Immature natural killer cell (primary cell): ENCODE measurements at regions not wholly inside any gene's neighbourhood (a gene's known extent, or its start where the extent isn't known, plus 50 kb on each side); places are given as distances from the start of the nearest gene placed in this dataset.

ENCODE experiments used
- DNase-seq, 3 donors: peaks; one replicate each; pipeline ENCODE4 v3.0.0; 2022; ENCODE audit warnings: mixed read lengths in 1 of 3
- H3K27ac Mint-ChIP-seq, 6 donors: one replicate each; pipeline ENCODE4 v1.8.0; 2020; ENCODE audit warnings: mixed read lengths in 6 of 6, mild to moderate bottlenecking in 5 of 6, inconsistent platforms in 4 of 6, moderate library complexity in 3 of 6
- H3K27me3 Mint-ChIP-seq, 3 donors: one replicate each; pipeline ENCODE4 v1.8.0; 2020 to 2021; ENCODE audit warnings: low read depth in 3 of 3, mild to moderate bottlenecking in 3 of 3, mixed read lengths in 3 of 3, moderate library complexity in 3 of 3, inconsistent platforms in 1 of 3
- H3K36me3 Mint-ChIP-seq, 3 donors: one replicate each; pipeline ENCODE4 v1.8.0; 2020; ENCODE audit warnings: mixed read lengths in 3 of 3, inconsistent platforms in 2 of 3, mild to moderate bottlenecking in 2 of 3
- H3K4me1 Mint-ChIP-seq, 2 donors: one replicate each; pipeline ENCODE4 v1.8.0; 2020; ENCODE audit warnings: inconsistent platforms in 2 of 2, mild to moderate bottlenecking in 2 of 2, mixed read lengths in 2 of 2, moderate library complexity in 1 of 2
- H3K4me3 Mint-ChIP-seq, 5 donors: one replicate each; pipeline ENCODE4 v1.8.0; 2020; ENCODE audit warnings: mild to moderate bottlenecking in 5 of 5, mixed read lengths in 5 of 5, inconsistent platforms in 3 of 5, moderate library complexity in 3 of 5
- H3K9me3 Mint-ChIP-seq, 6 donors: one replicate each; pipeline ENCODE4 v1.8.0; 2020; ENCODE audit warnings: mild to moderate bottlenecking in 6 of 6, mixed read lengths in 6 of 6, inconsistent platforms in 4 of 6, moderate library complexity in 3 of 6

GRCh38 chr4:33316033-33316432 is 2595.9 kb downstream of the PCDH7 start:
- DNase-seq: no peak
- Mint-ChIP-seq H3K36me3 (peaks cover 0 to 3% (median 0%) of the 10 kb centered on the region in 3 donors), H3K27ac (no peak overlapping the region), H3K4me3 (no peak overlapping the region), H3K27me3 (no peaks in the 10 kb centered on the region), H3K9me3 (peaks cover 5 to 48% (median 19%) of the 10 kb centered on the region in 6 donors), H3K4me1 (no peaks in the 10 kb centered on the region)

DNA sequence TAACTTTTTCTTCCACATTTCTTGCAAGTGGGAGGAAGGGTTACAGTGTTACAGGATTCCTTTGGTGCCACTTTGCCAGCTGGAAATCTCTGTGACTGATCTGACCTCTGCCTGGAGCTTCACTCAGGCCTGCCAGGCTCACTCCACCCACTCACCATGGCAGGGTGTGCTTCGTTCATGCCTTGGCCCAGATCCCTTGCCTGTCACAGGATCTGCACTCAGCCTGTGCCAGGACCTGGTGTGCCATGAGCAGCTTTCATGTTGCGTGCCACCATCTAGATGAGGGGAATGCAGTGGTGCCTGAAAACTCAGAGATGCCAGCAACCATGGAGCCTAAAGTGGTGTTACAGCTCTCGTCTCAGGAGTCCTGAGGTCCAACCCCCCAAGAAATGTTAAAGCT is 2596.4 kb downstream of the PCDH7 start:
- Mint-ChIP-seq H3K27me3 (no peaks in the 10 kb centered on the region), H3K9me3 (peaks cover 5 to 43% (median 18%) of the 10 kb centered on the region in 6 donors), H3K4me3 (no peak overlapping the region), H3K4me1 (no peaks in the 10 kb centered on the region), H3K36me3 (peaks cover 0 to 3% (median 0%) of the 10 kb centered on the region in 3 donors), H3K27ac (no peak overlapping the region)
- no peak for DNase-seq

DNA sequence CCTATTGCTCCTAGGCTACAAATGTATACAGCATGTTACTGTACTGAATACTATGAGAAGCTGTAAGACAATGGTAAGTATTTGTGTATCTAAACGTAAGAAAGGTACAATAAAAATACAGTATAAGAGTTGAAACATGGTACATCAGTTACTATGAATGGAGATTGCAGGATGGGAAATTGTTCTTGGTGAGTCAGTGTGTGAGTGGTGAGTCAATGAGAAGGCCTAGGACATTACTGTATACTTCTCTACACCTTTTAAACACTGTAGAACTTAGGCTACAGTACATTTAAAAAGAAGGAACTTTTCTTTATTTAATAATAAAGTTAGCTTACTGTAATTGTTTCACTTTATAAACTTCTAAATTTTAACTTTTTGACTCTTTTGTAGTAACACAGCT is 2603.2 kb downstream of the PCDH7 start:
- no peaks in the 10 kb centered on the region for H3K36me3 Mint-ChIP-seq
- H3K9me3 Mint-ChIP-seq: peaks cover 2 to 46% (median 18%) of the 10 kb centered on the region in 6 donors
- H3K27me3 Mint-ChIP-seq: no peaks in the 10 kb centered on the region
- no peak for DNase-seq
- H3K27ac Mint-ChIP-seq: no peak overlapping the region
- H3K4me3 Mint-ChIP-seq: no peak overlapping the region
- H3K4me1 Mint-ChIP-seq: no peaks in the 10 kb centered on the region

DNA sequence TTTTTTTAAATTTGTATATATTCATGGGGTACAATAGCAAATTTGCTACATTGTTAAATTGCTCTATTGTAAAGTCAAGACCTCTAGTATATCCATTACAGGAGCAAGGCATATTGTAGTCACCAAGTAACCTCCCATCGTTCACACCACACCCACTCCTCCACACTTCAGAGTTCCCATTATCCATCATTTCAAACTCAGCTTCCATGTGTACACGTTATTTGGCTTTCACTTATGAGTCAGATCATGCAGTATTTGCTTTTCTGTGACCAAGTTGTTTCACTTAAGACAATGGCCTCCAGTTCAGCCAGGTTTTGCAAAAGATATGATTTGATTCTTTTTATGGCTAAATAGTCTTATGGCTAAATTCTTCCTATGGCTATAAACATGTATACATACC is 2614.2 kb downstream of the PCDH7 start:
- H3K36me3 Mint-ChIP-seq: no peaks in the 10 kb centered on the region
- H3K9me3 Mint-ChIP-seq: peaks cover 13 to 84% (median 55%) of the 10 kb centered on the region in 6 donors
- no peak overlapping the region for H3K4me3 Mint-ChIP-seq

GRCh38 chr4:33339762-33340161 is 2619.6 kb downstream of the PCDH7 start:
- Mint-ChIP-seq H3K9me3 (peaks cover 14 to 67% (median 37%) of the 10 kb centered on the region in 6 donors), H3K27ac (no peak overlapping the region)

More for the DNA sequence above, 2614.2 kb downstream of the PCDH7 start:
- no peak for DNase-seq
- H3K4me1 Mint-ChIP-seq: no peaks in the 10 kb centered on the region
- no peak overlapping the region for H3K27ac Mint-ChIP-seq
- no peaks in the 10 kb centered on the region for H3K27me3 Mint-ChIP-seq

GRCh38 chr4:33340168-33340567 is 2620.0 kb downstream of the PCDH7 start:
- DNase-seq: no peak
- Mint-ChIP-seq H3K4me3 (no peak overlapping the region), H3K9me3 (peaks cover 14 to 65% (median 37%) of the 10 kb centered on the region in 6 donors), H3K27ac (no peak overlapping the region), H3K4me1 (no peaks in the 10 kb centered on the region), H3K27me3 (no peaks in the 10 kb centered on the region), H3K36me3 (peaks cover 0 to 3% (median 1%) of the 10 kb centered on the region in 3 donors)

More at GRCh38 chr4:33339762-33340161, 2619.6 kb downstream of the PCDH7 start:
- Mint-ChIP-seq H3K4me3 (no peak overlapping the region), H3K4me1 (no peaks in the 10 kb centered on the region), H3K36me3 (peaks cover 0 to 3% (median 0%) of the 10 kb centered on the region in 3 donors), H3K27me3 (no peaks in the 10 kb centered on the region)
- DNase-seq: no peak

- no peaks in the 10 kb centered on the region for H3K4me1 Mint-ChIP-seq
- no peak overlapping the region for H3K27ac Mint-ChIP-seq
- H3K9me3 Mint-ChIP-seq: peaks cover 3 to 24% (median 15%) of the 10 kb centered on the region in 6 donors
- no peaks in the 10 kb centered on the region for H3K27me3 Mint-ChIP-seq
- H3K4me3 Mint-ChIP-seq: no peak overlapping the region
- DNase-seq: no peak
- H3K36me3 Mint-ChIP-seq: peaks cover 0 to 3% (median 0%) of the 10 kb centered on the region in 3 donors
These were observed 2629.2 kb downstream of the PCDH7 start for GRCh38 chr4:33349376-33349775.

- Mint-ChIP-seq H3K9me3 (peaks cover 3 to 38% (median 12%) of the 10 kb centered on the region in 6 donors), H3K4me1 (no peaks in the 10 kb centered on the region), H3K4me3 (no peak overlapping the region), H3K27ac (no peak overlapping the region), H3K27me3 (no peaks in the 10 kb centered on the region), H3K36me3 (no peaks in the 10 kb centered on the region)
- DNase-seq: no peak
These were observed 2637.0 kb downstream of the PCDH7 start for GRCh38 chr4:33357121-33357520.

DNA sequence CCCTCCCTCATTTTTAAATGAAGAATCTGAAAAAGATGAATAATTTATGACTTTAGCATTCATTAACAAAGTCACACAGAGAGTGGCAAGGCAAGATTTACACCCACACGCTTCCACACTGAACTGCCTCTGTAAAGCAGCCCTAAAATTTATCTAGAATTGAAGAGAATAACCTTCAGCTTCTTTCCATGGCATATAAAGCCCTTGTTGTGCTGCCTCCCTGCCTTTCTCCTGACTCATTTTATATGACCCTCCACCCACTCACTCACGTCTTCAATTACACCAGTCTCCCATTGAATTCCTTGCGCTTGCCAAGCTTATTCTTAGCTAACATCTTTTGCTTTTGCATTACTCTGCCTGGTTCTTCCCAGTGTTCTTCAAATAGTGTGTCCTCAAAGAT is 2649.3 kb downstream of the PCDH7 start:
- Mint-ChIP-seq H3K27ac (no peak overlapping the region), H3K36me3 (no peaks in the 10 kb centered on the region), H3K4me1 (no peaks in the 10 kb centered on the region), H3K4me3 (no peak overlapping the region), H3K9me3 (peaks cover 5 to 47% (median 29%) of the 10 kb centered on the region in 6 donors), H3K27me3 (no peaks in the 10 kb centered on the region)
- DNase-seq: no peak

DNA sequence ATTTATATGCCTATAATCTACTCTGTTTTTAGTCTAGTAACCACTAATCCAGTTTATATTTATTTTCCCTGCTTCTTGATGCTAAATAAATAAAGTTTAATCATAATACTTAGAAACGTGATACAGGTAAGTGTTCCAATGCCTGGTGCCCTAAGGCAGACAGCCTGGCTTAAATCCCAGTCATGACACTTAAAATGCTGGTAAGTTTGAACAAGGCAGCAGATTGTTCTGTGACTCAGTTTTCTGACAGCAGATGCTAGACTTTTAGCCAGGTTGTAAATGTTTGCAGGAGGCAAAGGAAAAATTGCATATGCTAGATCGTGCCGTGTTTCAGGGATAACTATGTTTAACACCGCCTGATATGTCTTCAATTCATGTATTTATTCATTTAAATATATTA is 2661.6 kb downstream of the PCDH7 start:
- Mint-ChIP-seq H3K36me3 (peaks cover 0 to 3% (median 3%) of the 10 kb centered on the region in 3 donors), H3K27me3 (peaks cover 0 to 2% (median 0%) of the 10 kb centered on the region in 3 donors), H3K4me1 (no peaks in the 10 kb centered on the region), H3K9me3 (peaks cover 12 to 57% (median 25%) of the 10 kb centered on the region in 6 donors), H3K4me3 (no peak overlapping the region), H3K27ac (no peak overlapping the region)
- DNase-seq: no peak

GRCh38 chr4:33386764-33387163 is 2666.6 kb downstream of the PCDH7 start:
- Mint-ChIP-seq H3K4me1 (no peaks in the 10 kb centered on the region), H3K4me3 (no peak overlapping the region), H3K9me3 (peaks cover 6 to 50% (median 16%) of the 10 kb centered on the region in 6 donors), H3K36me3 (peaks cover 0 to 3% (median 0%) of the 10 kb centered on the region in 3 donors), H3K27ac (no peak overlapping the region), H3K27me3 (peaks cover 0 to 4% (median 0%) of the 10 kb centered on the region in 3 donors)
- no peak for DNase-seq

GRCh38 chr4:33390976-33391375 is 2670.8 kb downstream of the PCDH7 start:
- H3K4me1 Mint-ChIP-seq: no peaks in the 10 kb centered on the region
- H3K27ac Mint-ChIP-seq: no peak overlapping the region
- no peak overlapping the region for H3K4me3 Mint-ChIP-seq
- no peak for DNase-seq
- no peaks in the 10 kb centered on the region for H3K36me3 Mint-ChIP-seq
- peaks cover 2 to 27% (median 6%) of the 10 kb centered on the region in 6 donors for H3K9me3 Mint-ChIP-seq
- H3K27me3 Mint-ChIP-seq: peaks cover 0 to 2% (median 1%) of the 10 kb centered on the region in 3 donors

- Mint-ChIP-seq H3K27me3 (peaks cover 0 to 3% (median 1%) of the 10 kb centered on the region in 3 donors), H3K27ac (no peak overlapping the region), H3K9me3 (peaks cover 3 to 37% (median 8%) of the 10 kb centered on the region in 6 donors), H3K4me1 (no peaks in the 10 kb centered on the region), H3K36me3 (no peaks in the 10 kb centered on the region), H3K4me3 (no peak overlapping the region)
- no peak for DNase-seq
These were observed 2675.7 kb downstream of the PCDH7 start for GRCh38 chr4:33395731-33396485.

DNA sequence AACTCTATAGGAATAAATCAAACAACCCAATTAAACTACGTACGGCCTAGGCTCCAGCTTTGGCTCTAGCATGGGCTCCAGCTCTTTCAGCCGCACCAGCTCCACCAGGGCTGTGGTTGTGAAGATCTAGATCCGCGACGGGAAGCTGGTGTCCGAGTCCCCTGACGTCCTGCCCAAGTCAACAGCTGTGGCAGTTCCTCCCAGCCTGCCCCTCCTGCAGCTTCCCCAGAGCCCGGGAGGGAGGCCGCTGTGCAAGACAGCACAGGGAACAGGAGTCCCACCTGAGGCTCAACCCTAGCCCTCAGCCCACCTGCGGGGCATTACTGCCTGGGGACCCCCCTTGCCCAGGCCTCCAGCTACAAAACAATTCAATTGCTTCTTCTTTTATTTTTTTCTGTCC is 2680.3 kb downstream of the PCDH7 start:
- DNase-seq: no peak
- no peak overlapping the region for H3K27ac Mint-ChIP-seq
- H3K36me3 Mint-ChIP-seq: no peaks in the 10 kb centered on the region
- H3K27me3 Mint-ChIP-seq: peaks cover 0 to 4% (median 1%) of the 10 kb centered on the region in 3 donors
- H3K4me1 Mint-ChIP-seq: no peaks in the 10 kb centered on the region
- H3K9me3 Mint-ChIP-seq: peaks cover 0 to 36% (median 14%) of the 10 kb centered on the region in 6 donors
- H3K4me3 Mint-ChIP-seq: no peak overlapping the region
